Brain microvascular endothelial cell (primary cell): ENCODE measurements at regions not wholly inside any gene's neighbourhood (a gene's known extent, or its start where the extent isn't known, plus 50 kb on each side); places are given as distances from the start of the nearest gene placed in this dataset.

Experiments used
- DNase-seq: peaks from one replicate; pipeline ENCODE4 v3.0.0-alpha.2; 2020
- H3K27ac ChIP-seq: fragments of 250-450 bp; sonication (Bioruptor Pico); 2 replicates; pipeline ENCODE4 v1.5.1; 2020; ENCODE audit warnings: mild to moderate bottlenecking, moderate library complexity
- H3K27me3 ChIP-seq: fragments of 250-450 bp; sonication (Bioruptor Pico); replicated peaks from 2 replicates; pipeline ENCODE4 v1.5.1; 2020; ENCODE audit warnings: mild to moderate bottlenecking
- H3K36me3 ChIP-seq: fragments of 250-450 bp; sonication (Bioruptor Pico); replicated peaks from 2 replicates; pipeline ENCODE4 v1.5.1; 2020; ENCODE audit warnings: mild to moderate bottlenecking
- H3K4me3 ChIP-seq: 2 replicates; pipeline ENCODE4 v1.5.1; 2011; ENCODE audit warnings: low read depth, mild to moderate bottlenecking, control low read depth, low read length, moderate library complexity
- CTCF ChIP-seq: IDR thresholded peaks from 2 replicates; pipeline ENCODE4 v1.5.1; 2011; ENCODE audit warnings: low read depth, mild to moderate bottlenecking, moderate library complexity, low read length, control low read depth, inconsistent platforms; ENCODE audit errors: missing control alignments
- in situ Hi-C: cut with HindIII; loops from 2 replicates; pipeline ENCODE4 v1.10.0; 2017; ENCODE audit warnings: low sequenced_read_pairs, low pct_ligation_motif_present

GRCh38 chr5:57960569-57960968 is 478.0 kb upstream of the ACTBL2 start:
- DNase-seq = no peak
- no peak overlapping the region for H3K4me3 ChIP-seq
- TF ChIP-seq CTCF = no peak
- H3K36me3 ChIP-seq = no peaks in the 10 kb centered on the region
- in situ Hi-C loops = no loop called here
- no peak overlapping the region for H3K27ac ChIP-seq
- H3K27me3 ChIP-seq = no peaks in the 10 kb centered on the region

DNA sequence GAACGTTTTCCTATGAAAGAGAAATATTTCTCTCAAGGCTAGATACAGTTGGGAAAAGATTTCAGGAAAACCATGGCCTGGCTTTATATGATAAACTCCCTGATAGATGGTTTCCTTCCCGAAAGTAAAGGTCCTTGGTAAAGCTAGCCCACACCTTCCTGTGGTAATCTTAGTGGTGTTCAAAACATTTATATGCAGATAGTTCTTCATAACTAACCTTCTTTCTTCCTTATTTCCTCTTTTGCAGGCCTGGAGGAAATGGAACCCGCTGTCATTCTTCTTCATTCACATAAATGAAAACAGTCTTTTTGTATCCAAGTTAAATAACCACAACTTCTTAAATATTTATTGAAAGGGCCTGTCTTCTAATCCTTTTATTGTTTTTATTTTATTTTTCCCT is 474.0 kb upstream of the ACTBL2 start:
- no peak for TF ChIP-seq CTCF
- no peak overlapping the region for H3K27ac ChIP-seq
- in situ Hi-C loops = no loop called here

DNA sequence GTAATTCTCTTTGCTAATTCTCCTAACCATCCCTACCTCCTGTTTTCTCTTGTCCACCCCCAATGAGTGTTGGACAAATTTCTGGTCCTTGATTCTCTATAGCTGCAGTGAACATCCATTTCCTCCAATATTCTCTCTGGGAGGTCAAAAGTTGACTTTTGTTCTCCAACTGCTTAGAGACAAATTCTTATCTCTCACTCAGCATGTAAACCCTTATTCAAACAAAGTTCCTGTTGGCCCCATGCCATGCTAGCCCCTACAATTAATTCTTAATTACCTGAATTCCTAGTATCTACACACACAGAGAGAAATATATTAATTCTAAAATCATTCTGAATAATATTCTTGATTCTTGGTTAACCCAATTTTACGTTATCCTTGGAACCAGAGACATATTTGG is 472.9 kb upstream of the ACTBL2 start:
- Histone ChIP-seq H3K27ac (no peak overlapping the region), H3K36me3 (no peaks in the 10 kb centered on the region), H3K27me3 (no peaks in the 10 kb centered on the region), H3K4me3 (no peak overlapping the region)
- TF ChIP-seq CTCF = no peak
- in situ Hi-C loops = no loop called here
- no peak for DNase-seq

More for the DNA sequence above, 474.0 kb upstream of the ACTBL2 start:
- DNase-seq = no peak
- Histone ChIP-seq H3K36me3 (no peaks in the 10 kb centered on the region), H3K4me3 (no peak overlapping the region), H3K27me3 (no peaks in the 10 kb centered on the region)

- no peaks in the 10 kb centered on the region for H3K27me3 ChIP-seq
- TF ChIP-seq CTCF = no peak
- in situ Hi-C loops = no loop called here
- no peaks in the 10 kb centered on the region for H3K36me3 ChIP-seq
- DNase-seq = no peak
- no peak overlapping the region for H3K27ac ChIP-seq
- H3K4me3 ChIP-seq = no peak overlapping the region
Observed at GRCh38 chr5:57953792-57954191, 471.2 kb upstream of the ACTBL2 start.

- no peak overlapping the region for H3K4me3 ChIP-seq
- no peaks in the 10 kb centered on the region for H3K27me3 ChIP-seq
- no peak for DNase-seq
- in situ Hi-C loops = no loop called here
- TF ChIP-seq CTCF = no peak
- no peak overlapping the region for H3K27ac ChIP-seq
- H3K36me3 ChIP-seq = no peaks in the 10 kb centered on the region
Observed at GRCh38 chr5:57950616-57951228, 468.1 kb upstream of the ACTBL2 start.

DNA sequence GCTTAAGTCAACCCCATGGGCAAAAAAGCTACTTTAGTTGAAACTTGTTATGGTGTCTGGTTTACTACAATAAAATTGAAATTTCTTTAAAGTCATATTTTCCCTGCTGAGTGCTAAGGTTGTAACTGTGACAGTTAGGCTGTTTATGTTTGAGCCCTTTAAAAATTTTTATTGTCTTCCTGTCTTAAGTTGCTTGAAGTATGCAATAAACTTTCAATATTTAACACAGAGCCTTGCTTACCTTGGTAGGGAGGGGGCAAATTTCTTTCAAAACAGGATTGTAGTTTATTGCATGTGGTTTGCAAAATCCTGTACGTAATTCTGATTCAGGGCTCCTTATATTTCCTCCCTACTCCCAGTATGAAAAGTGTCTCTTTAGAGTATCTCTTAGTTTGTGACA is 465.5 kb upstream of the ACTBL2 start:
- no peak overlapping the region for H3K27ac ChIP-seq
- TF ChIP-seq CTCF = no peak
- no peak overlapping the region for H3K4me3 ChIP-seq
- in situ Hi-C loops = no loop called here
- H3K36me3 ChIP-seq = no peaks in the 10 kb centered on the region
- no peaks in the 10 kb centered on the region for H3K27me3 ChIP-seq
- DNase-seq = no peak
